H9 (cell line): ENCODE measurements at regions not wholly inside any gene's neighbourhood (a gene's known extent, or its start where the extent isn't known, plus 50 kb on each side); places are given as distances from the start of the nearest gene placed in this dataset.

ENCODE experiments used
- DNase-seq: peaks from one replicate; pipeline ENCODE4 v3.0.0-alpha.2; 2017
- H2AFZ ChIP-seq: one replicate; pipeline ENCODE4 v1.6.1; 2013; ENCODE audit warnings: mild to moderate bottlenecking, low read length, control low read depth, moderate library complexity
- H2AK5ac ChIP-seq: 2 replicates; pipeline ENCODE4 v1.6.1; 2013; ENCODE audit warnings: low read length, control low read depth, mixed read lengths; ENCODE audit not compliant: insufficient read length
- H2BK120ac ChIP-seq: one replicate; pipeline ENCODE4 v1.6.1; 2013; ENCODE audit warnings: low read depth, mild to moderate bottlenecking, low read length, control low read depth, inconsistent platforms; ENCODE audit not compliant: poor library complexity, severe bottlenecking
- H2BK12ac ChIP-seq: 2 replicates; pipeline ENCODE4 v1.6.1; 2013; ENCODE audit warnings: low read length, control low read depth, mixed read lengths, low read depth; ENCODE audit not compliant: insufficient read length
- H2BK15ac ChIP-seq: 2 replicates; pipeline ENCODE4 v1.6.1; 2013; ENCODE audit warnings: low read depth, low read length, control low read depth
- H2BK20ac ChIP-seq: one replicate; pipeline ENCODE4 v1.6.1; 2013; ENCODE audit warnings: low read depth, mild to moderate bottlenecking, low read length, control low read depth, inconsistent platforms; ENCODE audit not compliant: poor library complexity, severe bottlenecking
- H2BK5ac ChIP-seq: 2 replicates; pipeline ENCODE4 v1.6.1; 2013; ENCODE audit warnings: low read length, control low read depth, mixed read lengths; ENCODE audit not compliant: insufficient read length
- H3K14ac ChIP-seq: 2 replicates; pipeline ENCODE4 v1.6.1; 2013; ENCODE audit warnings: low read length, control low read depth; ENCODE audit not compliant: insufficient read depth
- H3K18ac ChIP-seq: 2 replicates; pipeline ENCODE4 v1.6.1; 2013; ENCODE audit warnings: low read depth, mild to moderate bottlenecking, mixed read lengths, low read length, control low read depth; ENCODE audit not compliant: insufficient read length
- H3K23ac ChIP-seq: 2 replicates; pipeline ENCODE4 v1.6.1; 2013; ENCODE audit warnings: low read length, control low read depth, mixed read lengths, low read depth; ENCODE audit not compliant: insufficient read length
- H3K23me2 ChIP-seq: 2 replicates; pipeline ENCODE4 v1.6.1; 2013; ENCODE audit warnings: low read depth, mild to moderate bottlenecking, mixed read lengths, low read length, control low read depth; ENCODE audit not compliant: insufficient read length, poor library complexity, severe bottlenecking
- H3K27ac ChIP-seq: 2 replicates; pipeline ENCODE4 v1.5.1; 2013; ENCODE audit warnings: low read length, control low read depth, mixed read lengths, low read depth; ENCODE audit not compliant: insufficient read length
- H3K27me3 ChIP-seq: 2 replicates; pipeline ENCODE4 v1.6.1; 2013; ENCODE audit warnings: low read length, control low read depth, inconsistent platforms; ENCODE audit not compliant: insufficient read depth
- H3K4ac ChIP-seq: 2 replicates; pipeline ENCODE4 v1.6.1; 2013; ENCODE audit warnings: low read depth, mild to moderate bottlenecking, control low read depth, inconsistent platforms, low read length, moderate library complexity
- H3K4me1 ChIP-seq: 2 replicates; pipeline ENCODE4 v1.6.1; 2013; ENCODE audit warnings: low read length, control low read depth, inconsistent platforms; ENCODE audit not compliant: insufficient read depth
- H3K4me2 ChIP-seq: 2 replicates; pipeline ENCODE4 v1.6.1; 2013; ENCODE audit warnings: low read length, control low read depth, mixed read lengths; ENCODE audit not compliant: insufficient read length, insufficient read depth
- H3K56ac ChIP-seq: 2 replicates; pipeline ENCODE4 v1.6.1; 2013; ENCODE audit warnings: low read depth, mild to moderate bottlenecking, mixed read lengths, low read length, control low read depth; ENCODE audit not compliant: insufficient read length
- H3K79me1 ChIP-seq: 2 replicates; pipeline ENCODE4 v1.6.1; 2013; ENCODE audit warnings: low read depth, mild to moderate bottlenecking, moderate library complexity, low read length, control low read depth, inconsistent platforms; ENCODE audit not compliant: insufficient read depth, poor library complexity, severe bottlenecking
- H3K79me2 ChIP-seq: 2 replicates; pipeline ENCODE4 v1.6.1; 2013; ENCODE audit warnings: low read length, control low read depth, inconsistent platforms; ENCODE audit not compliant: insufficient read depth
- H3K9ac ChIP-seq: 2 replicates; pipeline ENCODE4 v1.6.1; 2013; ENCODE audit warnings: low read length, control low read depth, mixed read lengths; ENCODE audit not compliant: insufficient read length; ENCODE audit errors: extremely low read depth
- H3K9me3 ChIP-seq: one replicate; pipeline ENCODE4 v1.6.1; 2013; ENCODE audit warnings: low read depth, low read length, inconsistent platforms; ENCODE audit not compliant: control insufficient read depth
- H3T11ph ChIP-seq: one replicate; pipeline ENCODE4 v1.6.1; 2013; ENCODE audit warnings: mild to moderate bottlenecking, low read length, control low read depth, inconsistent platforms
- H4K20me1 ChIP-seq: one replicate; pipeline ENCODE4 v1.6.1; 2013; ENCODE audit not compliant: control insufficient read depth, insufficient read length, insufficient read depth
- H4K5ac ChIP-seq: 2 replicates; pipeline ENCODE4 v1.6.1; 2013; ENCODE audit warnings: low read depth, mild to moderate bottlenecking, mixed read lengths, low read length, control low read depth; ENCODE audit not compliant: insufficient read length
- H4K8ac ChIP-seq: replicated peaks from 2 replicates; pipeline ENCODE4 v1.6.1; 2013; ENCODE audit warnings: low read length, control low read depth, mixed read lengths, low read depth; ENCODE audit not compliant: insufficient read length
- H4K91ac ChIP-seq: 2 replicates; pipeline ENCODE4 v1.6.1; 2013; ENCODE audit warnings: low read depth, mild to moderate bottlenecking, moderate library complexity, mixed read lengths, low read length, control low read depth; ENCODE audit not compliant: insufficient read length
- H3K27ac Mint-ChIP-seq, 3 experiments: 2 replicates in 2 of 3; 3 replicates in 1 of 3; pipeline ENCODE4 v1.8.0; 2020 to 2021; ENCODE audit warnings: mixed read lengths in 3 of 3, mild to moderate bottlenecking in 1 of 3, moderate library complexity in 1 of 3
- H3K27me3 Mint-ChIP-seq: 2 replicates; pipeline ENCODE4 v1.8.0; 2021; ENCODE audit warnings: low read depth, mild to moderate bottlenecking, moderate library complexity, mixed read lengths
- H3K36me3 Mint-ChIP-seq, 3 experiments: 2 replicates in 2 of 3; 3 replicates in 1 of 3; pipeline ENCODE4 v1.8.0; 2020 to 2021; ENCODE audit warnings: low read depth in 3 of 3, mixed read lengths in 3 of 3; ENCODE audit not compliant: insufficient read depth in 1 of 3
- H3K4me1 Mint-ChIP-seq, 2 experiments: 2 replicates each; pipeline ENCODE4 v1.8.0; 2020; ENCODE audit warnings: mixed read lengths in 2 of 2
- H3K4me3 Mint-ChIP-seq, 2 experiments: 2 replicates in 1 of 2; 3 replicates in 1 of 2; pipeline ENCODE4 v1.8.0; 2020 to 2021; ENCODE audit warnings: mild to moderate bottlenecking in 2 of 2, mixed read lengths in 2 of 2, moderate library complexity in 1 of 2
- H3K9me3 Mint-ChIP-seq, 2 experiments: 2 replicates in 1 of 2; 3 replicates in 1 of 2; pipeline ENCODE4 v1.8.0; 2020; ENCODE audit warnings: mild to moderate bottlenecking in 2 of 2, mixed read lengths in 2 of 2, moderate library complexity in 1 of 2
- CTCF ChIP-seq: fragments of 200-600 bp; sonication (generic); conservative IDR thresholded peaks from 3 replicates; pipeline ENCODE4 v1.8.0; 2021; ENCODE audit warnings: antibody characterized with exemption, mild to moderate bottlenecking
- WGBS: extraction: QIAGEN DNeasy Blood & Tissue Kit; methylation state at CpG from one replicate; pipeline ENCODE4 v1.1.7; 2013; ENCODE audit warnings: missing lambda C conversion rate, low lambda C conversion rate, mixed read lengths; ENCODE audit not compliant: insufficient read length; ENCODE audit errors: extremely low coverage; 5-methylcytosine and 5-hydroxymethylcytosine counted together

GRCh38 chr13:103299079-103299478 lies 232.9 kb upstream of the SLC10A2 start:
- Histone ChIP-seq H2BK20ac (no peak overlapping the region), H2BK15ac (no peak overlapping the region), H3K14ac (no peak overlapping the region), H3T11ph (no peak overlapping the region), H3K79me1 (no peaks in the 10 kb centered on the region), H4K20me1 (no peaks in the 10 kb centered on the region), H4K5ac (no peak overlapping the region), H3K4me2 (no peak overlapping the region), H3K79me2 (no peaks in the 10 kb centered on the region), H3K18ac (no peak overlapping the region), H3K9ac (no peak overlapping the region), H2AFZ (no peak overlapping the region), H4K8ac (no peak overlapping the region), H4K91ac (no peak overlapping the region), H3K23me2 (no peaks in the 10 kb centered on the region), H3K4ac (no peak overlapping the region), H3K9me3 (no peaks in the 10 kb centered on the region), H2AK5ac (no peak overlapping the region), H3K4me1 (no peaks in the 10 kb centered on the region), H3K27me3 (no peaks in the 10 kb centered on the region), H3K56ac (no peak overlapping the region), H3K23ac (no peak overlapping the region), H3K27ac (no peak overlapping the region), H2BK120ac (no peak overlapping the region), H2BK5ac (no peak overlapping the region), H2BK12ac (no peak overlapping the region)
- Mint-ChIP-seq H3K4me1 (peaks cover 0 to 2% of the 10 kb centered on the region in 2 experiments; a peak in 1 of 4 replicates), H3K27ac (no peak overlapping the region; a peak in 1 of 7 replicates), H3K36me3 (peaks cover 0 to 3% (median 0%) of the 10 kb centered on the region in 3 experiments; a peak in 1 of 7 replicates), H3K27me3 (no peaks in the 10 kb centered on the region), H3K9me3 (peaks cover 2 to 3% of the 10 kb centered on the region in 2 experiments; a peak in 3 of 5 replicates), H3K4me3 (no peak overlapping the region)
- DNase-seq: peak; percentile 76
- peak; percentile 61 for TF ChIP-seq CTCF
- WGBS: no CpG with 5 or more reads among the region's 3 CpGs
